Endodermal cell (in vitro differentiated cells): ENCODE measurements at regions not wholly inside any gene's neighbourhood (a gene's known extent, or its start where the extent isn't known, plus 50 kb on each side); places are given as distances from the start of the nearest gene placed in this dataset.
"Not testable (repeated sequence)": the region's sequence is repeated elsewhere in the genome, so short reads cannot be mapped to it uniquely, and the experiment has no call there.

Experiments
- DNase-seq: peaks from one replicate; pipeline ENCODE4 v3.0.0-alpha.2; 2017
- H3K27ac ChIP-seq: 2 replicates; pipeline ENCODE4 v1.5.1; 2013; ENCODE audit warnings: mild to moderate bottlenecking, low read depth, low read length, moderate library complexity
- H3K27me3 ChIP-seq: 2 replicates; pipeline ENCODE4 v1.6.1; 2013; ENCODE audit warnings: mild to moderate bottlenecking, low read length, moderate library complexity; ENCODE audit not compliant: insufficient read depth, control insufficient read depth, poor library complexity, severe bottlenecking
- H3K36me3 ChIP-seq: 2 replicates; pipeline ENCODE4 v1.7.0; 2013; ENCODE audit warnings: mild to moderate bottlenecking, low read length, moderate library complexity; ENCODE audit not compliant: control insufficient read depth, insufficient read depth
- H3K4me1 ChIP-seq: one replicate; pipeline ENCODE4 v1.7.0; 2013; ENCODE audit warnings: low read length; ENCODE audit not compliant: control insufficient read depth, insufficient read depth
- H3K4me3 ChIP-seq: 2 replicates; pipeline ENCODE4 v1.5.1; 2013; ENCODE audit warnings: mild to moderate bottlenecking, low read length, moderate library complexity
- H3K9ac ChIP-seq: 2 replicates; pipeline ENCODE4 v1.6.1; 2013; ENCODE audit warnings: mild to moderate bottlenecking, low read length, moderate library complexity; ENCODE audit not compliant: poor library complexity, severe bottlenecking; ENCODE audit errors: extremely low read depth
- H3K9me3 ChIP-seq: 2 replicates; pipeline ENCODE4 v1.6.1; 2013; ENCODE audit warnings: mild to moderate bottlenecking, low read length, moderate library complexity; ENCODE audit not compliant: control insufficient read depth
- H3K27ac Mint-ChIP-seq: 2 replicates; pipeline ENCODE4 v1.8.0; 2020; ENCODE audit warnings: mixed read lengths
- H3K27me3 Mint-ChIP-seq: 2 replicates; pipeline ENCODE4 v1.8.0; 2021; ENCODE audit warnings: mild to moderate bottlenecking, mixed read lengths; ENCODE audit not compliant: insufficient read depth
- H3K36me3 Mint-ChIP-seq: 2 replicates; pipeline ENCODE4 v1.8.0; 2020; ENCODE audit warnings: low read depth, mixed read lengths
- H3K4me1 Mint-ChIP-seq: 2 replicates; pipeline ENCODE4 v1.8.0; 2020; ENCODE audit warnings: mixed read lengths
- H3K4me3 Mint-ChIP-seq: 2 replicates; pipeline ENCODE4 v1.8.0; 2020; ENCODE audit warnings: mild to moderate bottlenecking, moderate library complexity, mixed read lengths
- H3K9me3 Mint-ChIP-seq: 2 replicates; pipeline ENCODE4 v1.8.0; 2020; ENCODE audit warnings: mild to moderate bottlenecking, mixed read lengths
- CTCF ChIP-seq: fragments of 200-600 bp; sonication (generic); conservative IDR thresholded peaks from 2 replicates; pipeline ENCODE4 v1.5.0; 2021; ENCODE audit warnings: antibody characterized with exemption, mild to moderate bottlenecking
- WGBS, 2 experiments: methylation state at CpG; one replicate each; pipeline versions ENCODE4 v1.1.5 to v1.1.7; 2013; ENCODE audit warnings: missing lambda C conversion rate in 2 of 2, mixed read lengths in 1 of 2; ENCODE audit not compliant: insufficient coverage in 1 of 2, insufficient read length in 1 of 2; 5-methylcytosine and 5-hydroxymethylcytosine counted together

- Mint-ChIP-seq H3K4me1 (no peaks in the 10 kb centered on the region), H3K27ac (no peak overlapping the region), H3K36me3 (no peaks in the 10 kb centered on the region), H3K4me3 (no peak overlapping the region), H3K27me3 (no peaks in the 10 kb centered on the region), H3K9me3 (peaks cover 19% of the 10 kb centered on the region)
- no peak for TF ChIP-seq CTCF
- H3K27me3 ChIP-seq, result no peaks in the 10 kb centered on the region
- 100% methylated on average over 1 of the region's 1 CpG; no CpG with 5 or more reads in 1 of the 2 experiments for WGBS, 2 experiments
- H3K27ac ChIP-seq, result no peak overlapping the region
- no peak for DNase-seq
- no peak overlapping the region for H3K4me3 ChIP-seq
- H3K4me1 ChIP-seq, result no peaks in the 10 kb centered on the region
- no peaks in the 10 kb centered on the region for H3K9me3 ChIP-seq
- no peaks in the 10 kb centered on the region for H3K36me3 ChIP-seq
- no peak overlapping the region for H3K9ac ChIP-seq
Observed at GRCh38 chrX:109077788-109078187, 341.4 kb upstream of the IRS4 start.

GRCh38 chrX:109054181-109054581 lies 317.8 kb upstream of the IRS4 start:
- not testable (repeated sequence) for H3K27me3 ChIP-seq

GRCh38 chrX:109049903-109050302 lies 313.5 kb upstream of the IRS4 start:
- Histone ChIP-seq H3K9me3 (no peaks in the 10 kb centered on the region), H3K27me3 (no peaks in the 10 kb centered on the region), H3K36me3 (no peaks in the 10 kb centered on the region), H3K9ac (no peak overlapping the region), H3K4me3 (no peak overlapping the region), H3K27ac (no peak overlapping the region), H3K4me1 (no peaks in the 10 kb centered on the region)
- H3K27ac Mint-ChIP-seq, result peak overlapping the region; percentile 38
- H3K36me3 Mint-ChIP-seq, result peaks cover 2% of the 10 kb centered on the region
- H3K4me1 Mint-ChIP-seq, result peaks cover 17% of the 10 kb centered on the region
- DNase-seq, result peak; percentile 78
- no peaks in the 10 kb centered on the region for H3K27me3 Mint-ChIP-seq
- no peak overlapping the region for H3K4me3 Mint-ChIP-seq
- TF ChIP-seq CTCF, result peak; percentile 91
- WGBS, 2 experiments, result 60% methylated on average over 1 of the region's 2 CpGs; no CpG with 5 or more reads in 1 of the 2 experiments
- peaks cover 8% of the 10 kb centered on the region for H3K9me3 Mint-ChIP-seq

More at GRCh38 chrX:109054181-109054581, 317.8 kb upstream of the IRS4 start:
- not testable (repeated sequence) for H3K9me3 ChIP-seq, H3K36me3 Mint-ChIP-seq, H3K36me3 ChIP-seq, H3K4me3 ChIP-seq, H3K9ac ChIP-seq, DNase-seq, H3K27ac Mint-ChIP-seq, H3K4me3 Mint-ChIP-seq, H3K27ac ChIP-seq, H3K27me3 Mint-ChIP-seq, H3K4me1 Mint-ChIP-seq, H3K4me1 ChIP-seq
- WGBS, 2 experiments, result 83% methylated on average over 24 of the region's 27 CpGs; no CpG with 5 or more reads in 1 of the 2 experiments
- peaks cover 13% of the 10 kb centered on the region for H3K9me3 Mint-ChIP-seq

- DNase-seq, result peak; percentile 66
- H3K27ac ChIP-seq, result no peak overlapping the region
- peak overlapping the region; percentile 38 for H3K27ac Mint-ChIP-seq
- H3K36me3 Mint-ChIP-seq, result peaks cover 2% of the 10 kb centered on the region
- WGBS, 2 experiments, result 29% methylated on average over 2 of the region's 2 CpGs; no CpG with 5 or more reads in 1 of the 2 experiments
- no peak overlapping the region for H3K4me3 Mint-ChIP-seq
- H3K36me3 ChIP-seq, result no peaks in the 10 kb centered on the region
- no peaks in the 10 kb centered on the region for H3K27me3 Mint-ChIP-seq
- peaks cover 17% of the 10 kb centered on the region for H3K4me1 Mint-ChIP-seq
- peaks cover 8% of the 10 kb centered on the region for H3K9me3 Mint-ChIP-seq
- no peak overlapping the region for H3K9ac ChIP-seq
- H3K4me3 ChIP-seq, result no peak overlapping the region
- no peaks in the 10 kb centered on the region for H3K9me3 ChIP-seq
- no peaks in the 10 kb centered on the region for H3K27me3 ChIP-seq
- no peaks in the 10 kb centered on the region for H3K4me1 ChIP-seq
- TF ChIP-seq CTCF, result no peak
Observed at GRCh38 chrX:109049416-109049815, 313.1 kb upstream of the IRS4 start.
